ENCODE measurements at regions not wholly inside any gene's neighbourhood (a gene's known extent, or its start where the extent isn't known, plus 50 kb on each side); places are given as distances from the start of the nearest gene placed in this dataset.

DNA sequence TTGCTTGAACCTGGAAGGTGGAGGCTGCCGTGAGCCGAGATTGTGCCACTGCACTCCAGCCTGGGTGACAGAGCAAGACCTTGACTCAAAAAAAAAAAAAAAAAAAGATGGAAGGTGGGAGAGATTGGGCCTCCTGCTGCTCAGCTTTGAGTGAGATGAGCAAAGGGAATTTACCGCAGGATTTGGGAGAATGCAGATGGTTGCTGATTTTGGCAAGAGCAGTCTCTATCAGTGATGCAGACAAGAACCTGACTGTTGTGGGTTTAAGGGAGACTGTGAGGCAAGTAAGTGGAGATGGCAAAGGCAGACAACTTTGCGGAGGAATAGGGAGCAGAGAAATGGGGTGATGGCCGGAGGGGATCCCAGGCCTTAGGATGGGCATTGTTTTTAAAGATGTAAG, 1140.8 kb upstream of the AUTS2 start:
- no peak for DNase-seq

GRCh38 chr7:68458010-68458908, 1140.0 kb upstream of the AUTS2 start:
- DNase-seq: no peak

GRCh38 chr7:68461430-68461829, 1136.8 kb upstream of the AUTS2 start:
- no peak for DNase-seq

GRCh38 chr7:68470836-68471435, 1127.3 kb upstream of the AUTS2 start:
- DNase-seq: no peak

- no peak for DNase-seq
Measured at GRCh38 chr7:68472688-68473087, 1125.6 kb upstream of the AUTS2 start.

- DNase-seq: no peak
Measured at GRCh38 chr7:68474661-68475216, 1123.5 kb upstream of the AUTS2 start.

DNA sequence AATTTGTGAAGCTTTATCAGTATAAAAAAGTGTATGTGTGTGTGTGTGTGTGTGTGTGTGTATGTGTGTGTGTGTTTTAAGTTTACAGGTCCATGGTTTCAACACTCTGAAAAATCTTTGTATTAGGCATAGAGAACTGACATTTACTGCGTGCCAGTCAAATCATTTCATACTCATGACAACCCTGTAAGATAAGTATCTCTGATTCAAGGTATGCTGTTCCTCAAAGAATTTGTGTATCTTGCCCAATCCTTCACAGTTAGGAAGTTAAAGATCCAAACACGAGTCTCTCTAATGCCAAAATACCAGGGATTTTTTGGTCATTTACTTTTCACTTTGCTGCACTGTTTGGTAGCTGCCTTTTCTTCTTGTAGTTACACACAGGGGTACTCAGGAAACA, 1121.3 kb upstream of the AUTS2 start:
- DNase-seq: no peak

GRCh38 chr7:68478326-68478725, 1119.9 kb upstream of the AUTS2 start:
- no peak for DNase-seq

DNA sequence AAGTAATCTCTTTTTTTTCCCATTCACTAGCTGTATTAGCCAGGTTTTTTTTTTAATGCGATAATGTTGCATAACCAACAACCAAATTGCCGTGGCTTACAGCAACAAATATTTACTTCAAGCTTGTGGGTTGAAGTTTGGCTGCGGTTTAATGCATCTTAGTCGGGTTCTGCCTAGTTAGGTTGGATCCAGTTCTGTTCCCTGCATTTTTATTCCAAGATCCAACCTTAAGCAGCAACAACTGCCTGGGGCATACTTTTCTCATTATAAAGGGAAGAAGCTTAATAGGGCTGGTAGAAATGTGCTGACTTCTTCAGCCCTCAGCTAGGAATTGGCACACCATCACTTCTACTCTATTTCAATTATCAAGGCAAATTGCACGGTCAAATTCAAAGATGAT, 1115.5 kb upstream of the AUTS2 start:
- DNase-seq: no peak

GRCh38 chr7:68484731-68485130, 1113.5 kb upstream of the AUTS2 start:
- no peak for DNase-seq

- DNase-seq: no peak
Measured at GRCh38 chr7:68485253-68485917, 1112.9 kb upstream of the AUTS2 start.

DNA sequence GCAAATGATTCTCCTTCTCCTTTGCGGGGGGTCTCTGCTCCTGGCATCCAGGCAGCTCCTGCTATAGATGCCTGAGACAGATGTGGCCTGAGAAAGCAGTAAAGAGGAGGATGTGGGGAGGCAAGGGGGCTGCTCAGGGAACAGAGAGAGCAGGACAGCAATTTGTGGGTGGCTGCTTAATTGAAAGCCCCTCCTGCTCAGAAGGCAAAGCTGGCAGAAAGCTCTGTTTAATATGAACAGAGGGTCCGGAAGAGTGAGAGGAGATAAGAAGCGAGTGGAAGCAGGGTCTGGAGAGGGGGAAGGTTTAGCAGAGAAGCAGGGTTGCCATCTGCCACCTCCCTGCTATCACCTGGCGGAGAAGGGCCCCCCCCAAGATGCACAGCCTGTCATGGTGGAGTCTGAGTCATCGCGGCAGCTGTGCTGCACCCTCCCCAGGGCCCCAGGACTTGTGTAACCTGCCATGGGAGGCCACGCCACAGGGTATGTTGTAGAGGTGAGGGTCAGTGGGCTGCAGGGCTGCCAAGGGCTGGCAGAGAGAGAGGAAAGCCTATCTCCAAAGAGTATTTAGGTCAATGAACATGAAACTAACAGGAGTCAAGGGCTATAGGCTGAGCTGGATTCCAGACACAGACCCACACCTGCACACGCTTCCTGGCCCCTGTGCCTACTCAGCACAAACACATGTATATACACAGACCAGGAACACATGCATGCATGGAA, 1109.8 kb upstream of the AUTS2 start:
- no peak for DNase-seq

DNA sequence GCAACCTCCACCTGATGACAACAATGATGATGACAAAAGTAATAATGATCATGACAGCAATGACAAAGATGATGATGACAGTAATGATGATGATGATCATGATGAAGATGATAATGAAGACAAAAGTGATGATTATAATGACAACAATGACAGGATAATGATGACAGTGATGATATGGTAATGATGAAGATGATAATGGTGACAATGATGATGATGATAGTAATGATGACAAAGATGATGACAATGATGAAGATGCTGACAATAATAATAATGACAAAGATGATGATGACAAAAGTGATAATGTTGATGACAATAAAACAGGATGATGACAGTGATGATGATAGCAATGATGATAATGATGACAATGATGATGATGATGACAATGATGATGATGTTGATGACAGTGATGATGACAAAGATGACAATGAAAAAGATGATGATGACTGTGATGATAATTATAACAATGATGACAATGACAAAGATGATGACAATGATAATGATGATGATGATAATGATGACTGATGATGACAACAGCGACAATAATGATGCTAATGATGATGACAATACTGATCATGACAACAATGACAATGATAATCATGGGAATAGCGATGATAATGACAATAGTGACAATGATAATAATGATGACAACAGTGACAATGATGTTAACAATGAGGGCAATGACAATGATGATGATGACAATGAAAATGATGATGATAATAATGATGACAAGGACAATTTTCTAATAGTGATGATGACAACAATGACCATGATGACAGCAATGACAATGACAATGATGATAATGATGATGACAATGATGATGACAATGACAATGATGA, 1106.5 kb upstream of the AUTS2 start:
- DNase-seq: no peak

DNA sequence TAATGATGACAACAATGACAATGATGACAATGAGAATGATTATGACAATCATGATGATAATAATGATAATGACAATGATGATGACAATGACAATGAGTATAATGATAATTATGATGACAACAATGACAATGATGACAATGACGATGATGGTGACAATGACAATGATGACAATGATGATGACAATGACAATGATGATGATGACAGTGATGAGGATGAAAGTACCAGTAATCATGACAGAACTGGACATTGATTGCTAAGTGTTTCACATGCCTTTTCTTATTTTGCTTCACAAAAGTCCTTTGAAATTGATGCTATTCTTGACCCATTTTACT, 1106.0 kb upstream of the AUTS2 start:
- DNase-seq: no peak

- no peak for DNase-seq
Measured at GRCh38 chr7:68503400-68503799, 1094.9 kb upstream of the AUTS2 start.

- DNase-seq: no peak
Measured at GRCh38 chr7:68504716-68505115, 1093.6 kb upstream of the AUTS2 start.

DNA sequence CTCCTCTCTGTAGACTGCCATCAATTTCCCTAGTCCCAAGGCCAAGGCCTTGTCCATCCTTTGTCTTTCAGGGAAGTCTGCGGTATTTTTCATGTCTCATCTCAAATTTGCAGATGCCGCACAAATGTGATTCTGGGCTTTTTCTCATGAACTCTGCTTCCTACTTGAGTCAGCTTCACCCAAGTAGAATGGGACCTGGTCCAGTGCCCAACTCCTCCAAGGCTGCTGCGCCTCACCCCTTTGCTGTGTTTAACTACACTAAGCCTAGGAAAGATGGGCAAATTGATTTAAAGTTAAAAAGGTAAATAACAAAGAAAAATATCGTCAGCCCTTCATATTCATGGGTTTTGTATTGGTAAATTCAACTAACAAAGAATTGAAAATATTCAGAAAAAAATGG, 1092.6 kb upstream of the AUTS2 start:
- no peak for DNase-seq

- DNase-seq: no peak
Measured at GRCh38 chr7:68507668-68508067, 1090.6 kb upstream of the AUTS2 start.

DNA sequence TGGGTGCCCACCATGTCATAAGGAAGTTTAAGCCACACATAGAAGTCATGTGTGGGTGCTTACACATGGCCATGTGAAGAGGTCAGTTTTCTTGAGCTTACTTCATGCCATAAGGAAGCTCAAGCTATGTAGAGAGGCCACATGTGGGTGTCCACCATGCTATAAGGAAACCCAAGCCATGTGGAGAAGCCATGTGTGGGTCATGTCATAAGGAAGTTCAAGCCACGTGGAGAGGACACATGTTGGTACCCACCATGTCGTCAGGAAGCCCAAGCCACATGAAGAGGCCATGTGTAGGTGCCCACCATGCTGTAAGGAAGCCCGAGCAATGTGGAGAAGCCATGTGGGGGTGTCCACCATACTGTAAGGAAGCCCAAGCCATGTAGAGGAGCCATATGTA, 1089.2 kb upstream of the AUTS2 start:
- no peak for DNase-seq

DNA sequence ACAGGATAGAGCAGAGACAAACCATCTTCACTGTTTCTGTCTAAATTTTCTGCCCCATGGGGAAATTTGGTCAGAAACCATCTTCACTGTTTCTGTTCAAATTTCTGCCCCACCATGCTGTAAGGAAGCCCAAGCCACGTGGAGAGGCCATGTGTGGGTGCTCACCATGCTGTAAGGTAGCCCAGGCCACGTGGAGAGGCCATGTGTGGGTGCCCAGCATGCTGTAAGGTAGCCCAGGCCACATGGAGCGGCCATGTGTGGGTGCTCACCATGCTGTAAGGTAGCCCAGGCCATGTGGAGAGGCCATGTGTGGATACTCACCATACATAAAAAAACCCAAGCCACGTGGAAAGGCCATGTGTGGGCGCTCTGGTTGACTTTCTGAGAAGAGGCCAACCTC, 1088.7 kb upstream of the AUTS2 start:
- DNase-seq: no peak

GRCh38 chr7:68511281-68511680, 1087.0 kb upstream of the AUTS2 start:
- no peak for DNase-seq

DNA sequence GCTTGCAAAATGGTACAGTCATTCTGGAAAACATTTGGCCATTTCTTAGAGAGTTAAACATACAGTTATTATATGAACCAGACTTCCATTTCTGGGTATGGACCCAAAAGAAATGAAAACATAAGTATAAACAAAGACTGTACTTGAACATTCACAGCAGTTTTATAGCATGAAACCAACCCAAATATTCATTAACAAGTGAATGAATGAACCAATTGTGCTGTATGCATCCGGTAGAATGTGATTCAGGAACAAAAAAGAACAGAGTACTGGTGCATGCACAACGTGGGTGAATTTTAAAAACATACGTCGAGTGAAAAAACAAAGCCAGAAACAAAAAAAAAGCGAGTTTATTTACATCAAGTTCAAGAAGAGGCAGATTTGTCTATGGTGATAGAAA, 1085.8 kb upstream of the AUTS2 start:
- no peak for DNase-seq

Measured in stimulated activated CD4-positive, alpha-beta T cell treated with anti-CD3 and anti-CD28 coated beads, Interleukin-15, amount 100 ng/mL, for 24 hours (primary cell).